SK-N-MC (cell line): ENCODE measurements at regions not wholly inside any gene's neighbourhood (a gene's known extent, or its start where the extent isn't known, plus 50 kb on each side); places are given as distances from the start of the nearest gene placed in this dataset.

Experiments
- EZH2 ChIP-seq: fragments of 200-600 bp; sonication (generic); IDR thresholded peaks from one replicate; pipeline ENCODE4 v1.6.1; 2017; ENCODE audit warnings: antibody characterized with exemption
- FOXP2 ChIP-seq: optimal IDR thresholded peaks from 2 replicates; pipeline ENCODE3; 2011; ENCODE audit warnings: mild to moderate bottlenecking, moderate library complexity; ENCODE audit not compliant: insufficient read depth; ENCODE audit errors: extremely low read length, control extremely low read depth
- POLR2AphosphoS5 ChIP-seq: IDR thresholded peaks from 2 replicates; pipeline ENCODE4 v1.6.1; 2012; ENCODE audit warnings: mild to moderate bottlenecking, low read depth, low read length, borderline replicate concordance

GRCh38 chrX:40165861-40166260, 68.1 kb upstream of the BCOR start:
- TF ChIP-seq EZH2: no peak
- no peak for TF ChIP-seq POLR2AphosphoS5
- no peak for TF ChIP-seq FOXP2
